ENCODE measurements at regions not wholly inside any gene's neighbourhood (a gene's known extent, or its start where the extent isn't known, plus 50 kb on each side); places are given as distances from the start of the nearest gene placed in this dataset.
"Not testable (repeated sequence)": the region's sequence is repeated elsewhere in the genome, so short reads cannot be mapped to it uniquely, and the experiment has no call there.

- intact Hi-C loops (cut with DNase I, micrococcal nuclease) = no loop called here
- ATAC-seq = no peak
- DNase-seq = no peak
These were observed 118.7 kb downstream of the POSTN start for GRCh38 chr13:37479916-37480315.

- ATAC-seq (no peak), DNase-seq (no peak)
- intact Hi-C loops (cut with DNase I, micrococcal nuclease) = no loop called here
These were observed 121.7 kb downstream of the POSTN start for GRCh38 chr13:37476874-37477273.

GRCh38 chr13:37475966-37476365, 122.6 kb downstream of the POSTN start:
- intact Hi-C loops (cut with DNase I, micrococcal nuclease) = no loop called here
- DNase-seq = no peak
- ATAC-seq = no peak

GRCh38 chr13:37475151-37475550, 123.4 kb downstream of the POSTN start:
- intact Hi-C loops (cut with DNase I, micrococcal nuclease) = no loop called here
- ATAC-seq (no peak), DNase-seq (no peak)

- no peak for ATAC-seq
- intact Hi-C loops (cut with DNase I, micrococcal nuclease) = no loop called here
- DNase-seq = no peak
These were observed 125.5 kb downstream of the POSTN start for GRCh38 chr13:37473035-37473434.

- DNase-seq; intact Hi-C loops (cut with DNase I, micrococcal nuclease); ATAC-seq: not testable (repeated sequence)
These were observed 126.3 kb downstream of the POSTN start for GRCh38 chr13:37472266-37472665.

GRCh38 chr13:37460166-37460565, 138.4 kb downstream of the POSTN start:
- ATAC-seq (no peak), DNase-seq (no peak)
- intact Hi-C loops (cut with DNase I, micrococcal nuclease) = no loop called here

GRCh38 chr13:37457612-37458011, 141.0 kb downstream of the POSTN start:
- DNase-seq = no peak
- ATAC-seq = no peak
- intact Hi-C loops (cut with DNase I, micrococcal nuclease) = no loop called here

GRCh38 chr13:37456506-37456905, 142.1 kb downstream of the POSTN start:
- intact Hi-C loops (cut with DNase I, micrococcal nuclease) = no loop called here
- ATAC-seq (no peak), DNase-seq (no peak)

- intact Hi-C loops (cut with DNase I, micrococcal nuclease) = no loop called here
- ATAC-seq = no peak
- no peak for DNase-seq
These were observed 142.5 kb downstream of the POSTN start for GRCh38 chr13:37456041-37456440.

GRCh38 chr13:37453246-37453645, 145.3 kb downstream of the POSTN start:
- DNase-seq = no peak

GRCh38 chr13:37450276-37450675, 148.3 kb downstream of the POSTN start:
- DNase-seq (no peak), ATAC-seq (no peak)
- intact Hi-C loops (cut with DNase I, micrococcal nuclease) = no loop called here

More at GRCh38 chr13:37453246-37453645, 145.3 kb downstream of the POSTN start:
- intact Hi-C loops (cut with DNase I, micrococcal nuclease) = no loop called here
- no peak for ATAC-seq

GRCh38 chr13:37448153-37448552, 150.4 kb downstream of the POSTN start:
- ATAC-seq = no peak
- intact Hi-C loops (cut with DNase I, micrococcal nuclease) = no loop called here
- DNase-seq = no peak

GRCh38 chr13:37446503-37446902, 152.1 kb downstream of the POSTN start:
- intact Hi-C loops (cut with DNase I, micrococcal nuclease) = no loop called here
- DNase-seq (no peak), ATAC-seq (no peak)

- no peak for ATAC-seq
- intact Hi-C loops (cut with DNase I, micrococcal nuclease) = no loop called here
- no peak for DNase-seq
These were observed 155.0 kb downstream of the POSTN start for GRCh38 chr13:37443538-37443937.

GRCh38 chr13:37442996-37443395, 155.6 kb downstream of the POSTN start:
- ATAC-seq = no peak
- intact Hi-C loops (cut with DNase I, micrococcal nuclease) = no loop called here
- DNase-seq = no peak

- intact Hi-C loops (cut with DNase I, micrococcal nuclease) = no loop called here
- ATAC-seq (no peak), DNase-seq (no peak)
These were observed 162.7 kb downstream of the POSTN start for GRCh38 chr13:37435881-37436280.

GRCh38 chr13:37433086-37433485, 165.5 kb downstream of the POSTN start:
- ATAC-seq (no peak), DNase-seq (no peak)
- intact Hi-C loops (cut with DNase I, micrococcal nuclease) = no loop called here

GRCh38 chr13:37429976-37430375, 168.6 kb downstream of the POSTN start:
- DNase-seq (no peak), ATAC-seq (no peak)
- intact Hi-C loops (cut with DNase I, micrococcal nuclease) = no loop called here

- DNase-seq (no peak), ATAC-seq (no peak)
- intact Hi-C loops (cut with DNase I, micrococcal nuclease) = no loop called here
These were observed 170.6 kb downstream of the POSTN start for GRCh38 chr13:37427843-37428494.

GRCh38 chr13:37418490-37418889, 180.1 kb downstream of the POSTN start:
- ATAC-seq (no peak), DNase-seq (no peak)
- intact Hi-C loops (cut with DNase I, micrococcal nuclease) = no loop called here

Data from left colon (tissue), 2 donors.